ENCODE measurements at regions not wholly inside any gene's neighbourhood (a gene's known extent, or its start where the extent isn't known, plus 50 kb on each side); places are given as distances from the start of the nearest gene placed in this dataset.

DNA sequence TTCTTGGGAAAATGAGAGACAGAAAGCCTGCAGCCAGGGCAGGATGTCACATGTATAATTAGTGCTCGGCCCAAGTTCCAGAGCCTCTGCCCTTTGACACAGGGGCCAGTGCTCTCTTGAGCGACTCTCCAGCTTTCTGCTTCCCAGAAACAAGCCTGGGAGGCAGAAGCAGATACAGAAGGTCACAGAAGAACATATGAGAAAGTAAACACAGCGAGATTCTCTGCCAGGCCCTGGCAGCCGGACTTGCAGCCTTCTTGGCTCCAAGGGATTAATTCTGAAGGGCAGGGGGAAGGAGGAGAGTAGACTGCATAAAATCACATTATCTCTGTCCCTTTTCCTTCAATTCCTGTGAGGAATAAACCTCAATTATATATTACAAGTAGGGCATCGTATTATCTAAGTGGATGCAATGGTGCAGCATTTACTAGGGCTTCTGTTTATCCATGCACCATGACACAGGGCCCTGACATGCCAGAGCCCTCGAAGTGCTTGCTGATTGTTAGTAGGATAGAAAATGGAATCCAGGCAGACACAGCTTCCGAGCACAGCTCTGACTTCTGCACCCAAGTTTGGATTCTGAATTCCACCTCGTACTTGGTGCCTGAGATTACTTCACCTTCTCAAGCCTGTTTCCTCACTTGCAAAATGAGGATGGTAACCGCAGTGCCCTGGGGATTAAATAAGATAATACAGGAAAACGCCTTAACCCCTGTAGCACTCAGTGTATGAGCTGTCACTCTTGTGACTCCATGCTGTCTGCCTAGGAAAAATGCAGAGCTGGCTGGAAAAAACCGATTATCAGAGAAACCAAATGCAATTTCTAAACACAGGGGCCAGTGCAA, 536.5 kb downstream of the TNS3 start:
- H3K79me1 ChIP-seq (ENCODE audit: low read depth in 1 of 2, low read length in 2 of 2), result no peaks in the 10 kb centered on the region
- no peak overlapping the region for H4K91ac ChIP-seq (ENCODE audit: insufficient read depth, low read depth, low read length)
- H2BK15ac ChIP-seq (ENCODE audit: low read depth, low read length), result no peak overlapping the region
- no peak overlapping the region for H3K27ac ChIP-seq (ENCODE audit: insufficient read depth, low read length)
- TF ChIP-seq FOS (IDR thresholded peaks at IDR 0.05; ENCODE audit: low read depth, low read length), result no peak
- TF ChIP-seq RFX5 (IDR thresholded peaks at IDR 0.05; ENCODE audit: low read depth, low read length), result no peak
- TF ChIP-seq MAZ (IDR thresholded peaks at IDR 0.05; ENCODE audit: borderline replicate concordance, low read depth, low read length), result no peak
- no peak for TF ChIP-seq MAFK (IDR thresholded peaks at IDR 0.05; ENCODE audit: low read depth, low read length)
- no peak for TF ChIP-seq SMC3 (IDR thresholded peaks at IDR 0.05; ENCODE audit: low read depth, low read length)
- 55% methylated on average over 4 of the region's 11 CpGs; no CpG with 5 or more reads in 1 of the 2 experiments for WGBS, 2 experiments (ENCODE audit: extremely low coverage in 2 of 2, insufficient read length in 1 of 2)
- H3K4me1 ChIP-seq (ENCODE audit: control insufficient read depth, insufficient read depth, low read length), result peaks cover 5% of the 10 kb centered on the region; the same call in 1 of the 2 replicates
- H2BK5ac ChIP-seq (ENCODE audit: low read depth, low read length, poor library complexity, severe bottlenecking), result no peak overlapping the region
- H3K36me3 ChIP-seq (ENCODE audit: control insufficient read depth, insufficient read depth, low read length), result no peaks in the 10 kb centered on the region
- H3K56ac ChIP-seq (ENCODE audit: extremely low read depth, insufficient read depth, low read length), result no peak overlapping the region
- peak; percentile 87 for ATAC-seq (ENCODE audit: low read depth)
- H2AK5ac ChIP-seq (ENCODE audit: low read depth, low read length), result no peak overlapping the region
- no peak overlapping the region for H3K23ac ChIP-seq (ENCODE audit: low read depth, low read length)
- intact Hi-C loops (cut with micrococcal nuclease), result no loop called here
- peaks cover 3% of the 10 kb centered on the region; the same call in 1 of the 2 replicates for H3K9me1 ChIP-seq (ENCODE audit: insufficient read depth, low read length)
- DNase-seq, result peak; percentile 19
- H3K4me3 ChIP-seq (ENCODE audit: insufficient read depth, low read depth, low read length), result no peak overlapping the region
- peak overlapping the region; percentile 81 for H2AFZ ChIP-seq (replicated peaks; ENCODE audit: low read length, poor library complexity)
- no peak overlapping the region for H3K18ac ChIP-seq (ENCODE audit: low read depth, low read length)
- H3K27me3 ChIP-seq (ENCODE audit: control insufficient read depth, insufficient read depth, low read length), result peaks cover 6% of the 10 kb centered on the region
- BruUV-seq (replicated peaks), result no TSS peak
- H3K14ac ChIP-seq (replicated peaks; ENCODE audit: low read depth, low read length), result peak overlapping the region; percentile 39; the same call in 1 of the 2 replicates
- POLR2A ChIA-PET (ENCODE audit: unreplicated experiment), result no interaction called here
- H4K20me1 ChIP-seq (ENCODE audit: insufficient read depth, low read length), result no peaks in the 10 kb centered on the region
- peak overlapping the region; percentile 5 for H3K4me2 ChIP-seq (ENCODE audit: low read depth, low read length)
- in situ Hi-C loops (cut with MboI; ENCODE audit: low sequenced_read_pairs), result no loop called here
- no peak overlapping the region for H4K5ac ChIP-seq (ENCODE audit: low read depth, low read length)
- H3K4ac ChIP-seq (ENCODE audit: low read depth, low read length), result no peak overlapping the region; the same call in 1 of the 2 replicates
- 0 out of 4 replicates have a peak overlapping the region, but pooled peaks of 1 of the 2 experiments have one; percentile 21 for H4K8ac ChIP-seq (ENCODE audit: low read depth in 2 of 2, low read length in 2 of 2)
- H2BK20ac ChIP-seq (ENCODE audit: low read depth, low read length), result no peak overlapping the region; the same call in 1 of the 2 replicates
- CTCF ChIA-PET, result interaction anchor here (0.6 kb wide), 1 partner anchor 984 kb away, joined by 4 read pairs; no protein-coding TSS in a partner anchor
- dilution Hi-C loops (cut with HindIII; ENCODE audit: low sequenced_read_pairs, unreplicated experiment), result no loop called here
- no peaks in the 10 kb centered on the region for H3K9me3 ChIP-seq (ENCODE audit: control insufficient read depth, insufficient read depth, low read length)
- H2BK120ac ChIP-seq (ENCODE audit: low read depth, low read length), result no peak overlapping the region
- H3K9ac ChIP-seq (ENCODE audit: low read depth, low read length), result no peak overlapping the region
- H2AK9ac ChIP-seq (replicated peaks; ENCODE audit: low read depth, low read length, poor library complexity), result no peak overlapping the region

All from IMR-90 (cell line).